C4-2B (cell line): ENCODE measurements at regions not wholly inside any gene's neighbourhood (a gene's known extent, or its start where the extent isn't known, plus 50 kb on each side); places are given as distances from the start of the nearest gene placed in this dataset.

Source experiments
- CTCF ChIP-seq: fragments of 450-650 bp; conservative IDR thresholded peaks from 2 replicates; pipeline ENCODE4 v1.5.1; 2017; ENCODE audit warnings: mild to moderate bottlenecking
- ZFX ChIP-seq: fragments of 450-650 bp; IDR thresholded peaks from 2 replicates; pipeline ENCODE4 v1.6.1; 2017

- TF ChIP-seq CTCF (no peak), ZFX (no peak)
Measured at GRCh38 chr4:35167385-35167784, 1076.9 kb downstream of the ARAP2 start.
